ENCODE measurements at regions not wholly inside any gene's neighbourhood (a gene's known extent, or its start where the extent isn't known, plus 50 kb on each side); places are given as distances from the start of the nearest gene placed in this dataset.

- TF ChIP-seq, protein P1, sequence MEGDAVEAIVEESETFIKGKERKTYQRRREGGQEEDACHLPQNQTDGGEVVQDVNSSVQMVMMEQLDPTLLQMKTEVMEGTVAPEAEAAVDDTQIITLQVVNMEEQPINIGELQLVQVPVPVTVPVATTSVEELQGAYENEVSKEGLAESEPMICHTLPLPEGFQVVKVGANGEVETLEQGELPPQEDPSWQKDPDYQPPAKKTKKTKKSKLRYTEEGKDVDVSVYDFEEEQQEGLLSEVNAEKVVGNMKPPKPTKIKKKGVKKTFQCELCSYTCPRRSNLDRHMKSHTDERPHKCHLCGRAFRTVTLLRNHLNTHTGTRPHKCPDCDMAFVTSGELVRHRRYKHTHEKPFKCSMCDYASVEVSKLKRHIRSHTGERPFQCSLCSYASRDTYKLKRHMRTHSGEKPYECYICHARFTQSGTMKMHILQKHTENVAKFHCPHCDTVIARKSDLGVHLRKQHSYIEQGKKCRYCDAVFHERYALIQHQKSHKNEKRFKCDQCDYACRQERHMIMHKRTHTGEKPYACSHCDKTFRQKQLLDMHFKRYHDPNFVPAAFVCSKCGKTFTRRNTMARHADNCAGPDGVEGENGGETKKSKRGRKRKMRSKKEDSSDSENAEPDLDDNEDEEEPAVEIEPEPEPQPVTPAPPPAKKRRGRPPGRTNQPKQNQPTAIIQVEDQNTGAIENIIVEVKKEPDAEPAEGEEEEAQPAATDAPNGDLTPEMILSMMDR (conservative IDR thresholded peaks at IDR 0.05; ENCODE audit: low read length): peak; percentile 34; the same call in 1 of the 2 replicates
- no peak for TF ChIP-seq EZH2phosphoT487 (IDR thresholded peaks at IDR 0.05; ENCODE audit: borderline replicate concordance, low read depth, low read length)
Observed at GRCh38 chr20:52001999-52002666, 189.4 kb downstream of the ZFP64 start.
